Right hindlimb (tissue), 1 donor: ENCODE measurements at regions not wholly inside any gene's neighbourhood (a gene's known extent, or its start where the extent isn't known, plus 50 kb on each side); places are given as distances from the start of the nearest gene placed in this dataset.

Experiments
- DNase-seq: peaks from one replicate; pipeline ENCODE4 v3.0.0-alpha.2; 2018

DNA sequence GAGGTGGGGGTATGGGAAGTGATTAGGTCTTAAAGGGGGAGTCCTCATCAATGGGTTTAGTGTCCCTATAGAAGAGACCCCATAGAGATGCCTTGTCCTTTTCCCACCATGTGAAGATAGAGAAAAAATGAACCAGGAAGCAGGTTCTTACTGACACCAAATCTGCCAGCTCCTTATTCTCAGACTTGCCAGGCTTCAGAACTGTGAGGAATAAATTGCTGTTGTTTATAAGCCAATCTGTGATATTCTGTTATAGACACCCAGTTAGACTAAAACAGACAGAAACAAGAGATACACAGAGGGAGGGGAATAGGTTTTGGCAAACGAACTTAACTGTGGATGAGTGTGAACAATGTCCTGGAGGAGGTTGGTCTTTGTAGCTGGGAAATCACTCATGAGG, 381.4 kb downstream of the ADRA2A start:
- DNase-seq, result no peak

DNA sequence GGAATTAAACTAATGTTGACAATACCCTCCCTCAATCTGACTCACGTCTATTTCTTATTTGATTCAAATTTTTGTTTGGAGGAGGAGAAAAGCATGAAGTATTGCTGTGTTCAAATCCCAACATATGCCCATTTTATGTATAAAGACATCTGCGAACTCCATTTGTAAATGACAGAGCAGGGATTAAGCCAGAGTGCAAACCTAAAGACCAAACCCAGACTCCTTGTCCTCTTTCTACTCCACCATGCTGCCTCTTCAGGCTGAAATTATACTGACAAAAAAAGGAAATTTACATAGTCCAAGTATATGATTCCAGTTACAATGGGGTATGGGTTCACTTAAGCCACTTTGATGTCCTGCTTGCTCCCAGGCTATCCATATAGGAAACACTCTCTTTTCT, 383.1 kb downstream of the ADRA2A start:
- no peak for DNase-seq

DNA sequence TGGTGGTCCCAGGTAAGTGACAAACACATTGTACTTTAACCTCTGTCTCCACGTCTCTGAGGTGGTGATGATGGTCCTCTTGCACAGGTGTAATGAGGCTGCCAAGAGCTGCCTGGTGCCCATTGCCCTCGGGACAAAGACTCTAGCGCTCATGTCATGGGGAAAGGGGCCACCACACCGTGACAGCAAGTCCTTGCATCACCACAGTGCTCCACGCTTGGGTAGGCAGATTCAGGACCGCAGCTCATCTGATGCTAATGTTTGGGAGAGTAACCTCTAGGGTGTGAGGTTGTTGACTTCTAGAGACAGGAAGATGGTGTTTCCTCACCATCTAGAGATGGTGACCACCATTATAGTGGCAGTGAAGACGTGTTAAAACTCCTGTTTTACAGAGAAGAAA, 395.6 kb downstream of the ADRA2A start:
- no peak for DNase-seq

DNA sequence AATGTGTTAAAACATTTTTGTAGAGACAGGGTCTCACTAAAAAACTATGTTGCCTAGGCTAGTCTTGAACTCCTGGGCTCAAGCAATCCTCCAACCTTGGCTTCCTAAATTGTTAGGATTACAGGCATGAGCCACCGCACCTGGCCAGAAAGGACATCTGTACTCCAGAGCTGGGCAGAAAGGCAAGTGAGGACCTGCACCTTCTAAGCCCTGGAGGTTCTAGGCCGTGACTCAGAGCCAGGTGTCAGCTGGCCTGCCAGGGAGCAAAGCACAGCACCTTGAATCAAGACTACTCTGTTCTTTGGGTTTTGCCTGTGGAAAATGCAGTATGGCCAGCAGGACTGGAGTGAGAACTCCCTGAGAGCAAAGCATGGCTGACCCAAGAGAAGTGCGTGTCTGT, 396.5 kb downstream of the ADRA2A start:
- DNase-seq, result no peak

DNA sequence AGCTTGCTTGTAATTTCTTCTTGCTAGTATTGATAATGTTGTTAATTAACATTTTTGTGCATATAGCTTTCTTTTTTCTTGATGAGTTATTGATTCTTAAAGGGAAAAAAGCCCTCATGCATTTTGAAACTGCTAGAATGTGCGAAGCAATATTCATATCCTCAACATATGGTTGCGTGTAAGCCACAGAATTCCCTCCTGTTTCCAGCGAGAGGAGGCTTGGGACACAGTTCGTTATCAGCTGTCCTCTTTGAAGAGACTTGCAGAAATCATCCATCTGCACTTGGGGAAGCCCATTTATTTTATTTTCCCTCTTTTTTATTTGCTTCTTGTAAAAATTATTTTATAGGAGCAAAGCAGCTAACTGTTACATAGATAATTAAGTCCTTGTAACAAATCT, 398.0 kb downstream of the ADRA2A start:
- no peak for DNase-seq

DNA sequence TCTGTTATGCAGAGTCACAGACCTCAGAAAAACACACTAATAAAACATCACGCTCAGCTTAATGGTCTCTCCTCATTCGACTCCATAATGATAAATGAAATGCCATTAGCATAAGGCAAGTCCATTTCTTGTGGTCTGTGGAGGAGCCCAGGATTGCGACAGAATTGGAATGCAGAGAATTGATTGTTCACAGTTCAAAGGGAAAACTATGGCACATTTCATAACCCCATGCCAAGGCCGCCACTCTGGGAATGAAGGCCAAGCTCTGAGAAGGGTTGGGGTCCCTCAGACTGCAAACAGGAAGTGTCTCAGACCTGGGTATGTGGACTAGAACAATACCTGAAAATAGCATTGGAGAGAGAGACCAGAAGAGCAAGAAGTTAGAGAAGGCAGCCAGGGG, 398.9 kb downstream of the ADRA2A start:
- no peak for DNase-seq

DNA sequence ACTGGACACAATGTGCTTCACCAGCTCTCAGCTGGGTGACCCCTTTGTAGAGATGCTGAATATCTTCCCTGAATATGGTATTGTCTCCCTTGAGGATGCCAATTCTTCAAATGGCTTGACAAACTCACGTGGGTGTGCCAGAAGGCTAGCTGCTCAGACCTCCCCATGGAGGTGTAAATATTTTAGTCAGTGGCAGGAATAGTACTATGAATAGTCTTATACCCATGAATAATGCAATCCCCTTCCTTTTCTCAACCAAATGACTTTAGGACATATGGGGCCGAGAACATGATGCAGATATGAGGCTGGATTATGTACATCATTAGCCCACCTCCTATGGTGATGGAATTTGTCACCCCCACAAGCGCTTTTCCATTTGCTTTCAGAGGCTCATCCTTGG, 401.8 kb downstream of the ADRA2A start:
- DNase-seq, result no peak

DNA sequence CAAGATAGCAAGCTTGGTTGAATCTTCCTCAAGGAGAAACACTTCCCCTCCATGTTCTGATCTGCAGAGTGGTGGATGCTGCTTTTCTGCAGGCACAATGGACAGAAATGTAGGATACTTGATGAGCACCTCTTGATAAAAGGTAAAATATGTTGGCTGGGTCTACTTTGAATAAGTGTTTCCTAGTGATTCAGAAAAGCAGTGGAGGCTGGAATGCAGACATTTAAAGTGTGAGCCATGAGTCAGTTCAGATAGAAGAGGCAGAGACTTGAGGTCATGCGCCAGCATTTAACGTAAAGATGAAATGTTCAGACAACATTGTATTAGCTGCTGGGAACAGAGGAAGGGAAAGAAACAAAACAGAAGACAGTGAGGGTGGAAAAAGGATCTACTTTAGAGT, 403.1 kb downstream of the ADRA2A start:
- DNase-seq, result no peak

DNA sequence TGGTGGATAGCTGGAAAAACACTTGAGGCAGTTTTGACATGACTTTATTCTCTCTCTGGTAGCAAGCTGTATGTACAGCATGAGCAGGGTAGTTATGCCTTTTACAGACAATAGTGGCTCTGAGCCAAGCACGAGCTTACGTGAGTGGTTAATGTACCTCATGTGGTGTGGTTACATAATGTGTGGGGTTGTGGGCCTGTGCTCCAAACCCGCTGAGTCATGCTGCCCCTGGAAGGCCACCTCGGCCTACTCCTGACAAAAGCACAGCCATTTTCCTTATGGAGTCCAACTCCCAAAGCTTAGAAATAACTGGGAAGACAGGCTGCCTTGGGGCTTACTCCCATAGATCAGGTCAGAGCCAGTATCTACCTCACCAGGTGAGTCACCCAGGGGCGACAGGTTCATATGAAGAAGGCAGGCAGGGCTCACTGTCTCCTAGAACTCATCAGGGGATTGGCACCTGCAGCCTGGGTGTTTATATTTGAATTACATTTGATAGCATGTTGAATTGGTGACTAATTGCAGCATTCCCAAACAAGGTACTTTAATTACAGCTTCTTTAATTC, 404.5 kb downstream of the ADRA2A start:
- no peak for DNase-seq

DNA sequence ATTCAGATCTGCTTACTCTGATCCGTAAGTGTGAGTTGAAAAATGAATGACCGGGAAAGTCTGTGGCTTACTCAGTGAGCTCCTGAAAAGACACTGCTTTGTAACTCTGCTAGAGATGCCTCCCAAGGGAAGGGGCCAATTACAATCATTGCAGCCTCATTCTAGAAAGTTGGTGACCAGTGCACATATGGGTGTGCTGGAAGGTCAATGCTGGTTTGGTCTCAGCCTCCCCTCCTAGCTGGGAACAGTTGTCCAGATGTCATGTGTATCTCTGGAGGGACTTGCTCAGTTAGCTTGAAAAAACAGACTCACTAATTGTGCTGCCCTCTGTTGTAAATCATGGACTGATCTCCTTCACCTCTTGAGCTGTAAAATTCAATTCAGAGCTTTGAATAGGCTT, 405.0 kb downstream of the ADRA2A start:
- no peak for DNase-seq

DNA sequence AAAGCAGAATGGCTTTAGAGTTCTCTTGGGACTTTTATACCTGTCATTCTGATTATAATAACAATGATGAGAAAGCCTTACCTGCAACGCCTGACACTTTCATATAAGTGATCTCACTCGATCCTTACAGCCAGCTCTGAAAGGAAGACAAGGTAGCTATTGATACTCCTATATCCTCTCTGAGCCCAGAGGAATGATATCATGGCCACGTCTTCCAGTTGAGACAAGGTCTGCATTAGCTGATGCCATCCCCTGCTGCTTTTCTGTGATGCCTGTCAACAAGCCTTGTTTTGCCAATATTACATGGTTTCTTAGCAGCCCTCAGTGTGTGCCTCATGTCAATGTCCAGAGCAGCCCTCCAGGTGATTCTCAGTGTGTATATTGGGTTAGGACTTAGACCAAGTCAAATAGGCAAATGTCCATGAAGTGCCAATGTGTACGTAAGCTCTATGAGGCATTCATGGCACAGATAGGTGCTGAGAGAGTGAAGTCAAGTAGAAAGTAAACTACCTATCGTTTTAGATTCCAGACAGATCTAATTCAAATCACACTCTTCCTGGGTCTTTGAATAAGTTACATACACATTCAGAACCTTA, 405.9 kb downstream of the ADRA2A start:
- no peak for DNase-seq

DNA sequence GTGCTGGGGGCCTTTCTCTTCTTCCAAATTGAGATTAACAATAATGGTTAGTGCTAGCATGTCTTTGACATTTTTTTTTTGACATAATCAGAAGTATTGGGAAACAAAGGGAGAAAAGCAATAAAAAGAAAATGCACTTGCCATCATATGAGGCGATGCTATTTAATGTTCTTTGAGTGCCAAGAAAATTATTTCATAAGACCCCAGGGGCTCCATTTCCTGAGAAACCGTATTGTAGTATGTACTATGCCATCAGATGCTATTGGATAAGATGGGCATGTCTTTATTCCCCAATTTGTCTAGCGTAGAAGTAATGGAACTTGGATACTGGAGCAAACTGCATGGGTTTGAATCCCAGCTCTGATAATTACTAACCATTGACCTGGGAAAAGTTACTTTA, 408.9 kb downstream of the ADRA2A start:
- no peak for DNase-seq

DNA sequence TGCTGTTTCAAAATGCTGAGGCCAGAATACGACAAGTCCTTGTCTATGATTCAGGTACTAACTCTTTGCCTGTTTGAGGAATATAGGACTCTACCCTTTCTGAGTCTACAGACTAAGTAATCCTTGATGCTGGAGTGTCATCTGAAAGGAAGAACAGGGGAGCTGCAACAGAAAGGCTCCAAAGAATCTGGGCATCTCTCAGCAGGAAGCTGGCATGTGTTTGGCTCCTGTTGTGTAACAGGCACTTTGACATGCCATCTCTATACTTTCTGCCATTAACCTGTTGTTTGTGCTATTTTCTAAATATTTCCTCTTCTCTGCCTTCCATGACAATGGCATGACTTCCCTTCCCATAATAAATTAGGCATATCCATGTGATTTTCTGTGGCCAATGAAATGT, 409.5 kb downstream of the ADRA2A start:
- no peak for DNase-seq

DNA sequence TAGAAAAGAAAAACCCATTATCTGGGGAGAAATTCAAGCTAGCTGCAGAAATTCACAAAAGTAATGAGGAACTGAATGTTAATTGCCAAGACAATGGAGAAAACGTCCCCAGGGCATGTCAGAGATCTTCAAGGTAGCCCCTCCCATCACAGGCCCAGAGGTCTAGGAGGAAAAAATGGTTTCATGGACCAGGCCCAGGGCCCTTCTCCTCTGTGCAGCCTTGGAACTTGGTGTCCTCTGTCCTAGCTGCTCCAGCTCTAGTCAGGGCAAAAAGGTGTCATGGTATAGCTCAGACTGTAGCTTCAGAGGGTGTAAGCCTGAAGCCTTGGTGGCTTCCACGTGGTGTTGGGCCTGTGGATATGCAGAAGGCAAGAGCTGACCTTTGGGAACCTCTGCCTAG, 411.8 kb downstream of the ADRA2A start:
- DNase-seq, result no peak

DNA sequence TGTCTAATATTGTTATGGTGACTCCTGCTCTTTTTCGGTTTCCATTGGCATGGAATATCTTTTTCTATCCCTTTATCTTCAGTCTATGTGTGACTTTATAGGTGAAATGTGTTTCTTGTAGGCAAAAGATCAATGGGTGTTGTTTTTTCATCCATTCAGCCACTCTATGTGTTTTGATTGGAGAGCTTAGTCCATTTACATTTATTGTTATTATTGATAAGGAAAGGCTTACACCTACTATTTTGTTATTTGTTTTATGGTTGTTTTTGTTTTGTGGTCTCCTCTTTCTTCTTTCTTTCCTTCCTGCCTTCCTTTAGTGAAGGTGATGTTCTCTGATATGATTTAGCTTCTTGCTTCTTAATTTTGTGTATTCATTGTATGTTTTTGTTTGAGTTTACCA, 414.3 kb downstream of the ADRA2A start:
- no peak for DNase-seq

DNA sequence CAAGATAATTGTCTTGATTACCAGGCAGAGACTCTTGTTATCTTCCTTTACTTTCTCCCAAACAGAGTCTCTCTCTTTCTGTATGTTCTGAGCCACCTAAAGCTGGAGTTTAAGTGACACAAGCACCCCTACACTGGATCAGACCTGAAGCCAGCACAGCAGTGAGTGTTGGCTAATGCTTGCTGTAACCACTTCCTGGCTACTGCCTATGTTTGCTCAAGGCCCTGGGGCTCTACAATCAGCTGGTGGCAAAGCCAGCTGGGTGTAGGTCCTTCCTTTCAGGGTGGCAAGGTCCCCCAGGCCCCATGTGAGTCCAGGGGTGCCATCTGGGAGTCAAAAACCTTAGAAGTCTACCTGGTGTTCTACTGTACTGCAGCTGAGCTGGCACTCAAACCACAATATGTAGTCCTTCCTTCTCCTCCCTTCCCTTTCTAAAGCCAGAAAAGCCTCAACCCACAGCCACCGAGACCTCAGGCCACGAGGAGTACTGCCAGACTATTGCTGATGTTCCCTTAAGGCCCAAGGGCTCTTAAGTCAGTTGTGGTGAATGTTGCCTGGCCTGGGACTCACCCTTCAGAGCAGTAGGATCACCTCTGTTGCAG, 416.3 kb downstream of the ADRA2A start:
- DNase-seq, result no peak

DNA sequence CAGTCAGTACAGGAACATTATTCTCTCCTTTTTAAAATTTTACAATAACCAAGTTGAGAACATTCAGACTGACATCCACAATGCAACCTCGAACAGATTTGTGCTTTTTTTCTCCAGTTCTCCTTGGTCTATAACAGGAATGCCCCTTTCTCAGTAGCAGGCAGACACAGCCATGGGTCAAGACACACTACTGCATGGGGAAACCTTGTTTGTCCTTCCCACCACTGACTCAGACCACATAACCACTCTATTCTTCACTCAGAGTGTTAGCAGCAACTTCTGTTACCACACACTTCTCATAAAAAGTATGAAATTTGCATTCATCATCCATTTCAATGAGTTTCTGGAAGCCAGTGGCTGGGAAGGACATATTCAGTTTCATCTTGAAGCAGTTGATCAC, 421.7 kb downstream of the ADRA2A start:
- no peak for DNase-seq

DNA sequence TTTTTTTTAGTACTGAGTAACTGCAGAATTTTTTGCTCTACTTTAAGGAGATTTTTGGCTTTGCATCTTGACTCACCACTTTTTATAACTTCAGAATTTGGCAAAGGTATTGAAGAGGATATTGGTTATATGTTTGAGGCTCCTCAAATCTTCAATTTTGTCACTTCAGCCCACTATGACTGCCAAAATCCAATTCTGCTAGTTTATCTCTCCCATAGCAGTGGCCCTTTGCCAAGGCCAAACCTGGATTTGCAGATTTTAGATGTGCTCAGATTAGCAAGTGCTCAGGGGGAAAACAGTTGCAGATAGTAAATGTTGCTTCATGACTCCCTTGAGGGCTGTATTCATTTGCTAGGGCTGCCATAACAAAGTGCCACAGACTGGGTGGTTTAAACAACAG, 427.5 kb downstream of the ADRA2A start:
- no peak for DNase-seq

DNA sequence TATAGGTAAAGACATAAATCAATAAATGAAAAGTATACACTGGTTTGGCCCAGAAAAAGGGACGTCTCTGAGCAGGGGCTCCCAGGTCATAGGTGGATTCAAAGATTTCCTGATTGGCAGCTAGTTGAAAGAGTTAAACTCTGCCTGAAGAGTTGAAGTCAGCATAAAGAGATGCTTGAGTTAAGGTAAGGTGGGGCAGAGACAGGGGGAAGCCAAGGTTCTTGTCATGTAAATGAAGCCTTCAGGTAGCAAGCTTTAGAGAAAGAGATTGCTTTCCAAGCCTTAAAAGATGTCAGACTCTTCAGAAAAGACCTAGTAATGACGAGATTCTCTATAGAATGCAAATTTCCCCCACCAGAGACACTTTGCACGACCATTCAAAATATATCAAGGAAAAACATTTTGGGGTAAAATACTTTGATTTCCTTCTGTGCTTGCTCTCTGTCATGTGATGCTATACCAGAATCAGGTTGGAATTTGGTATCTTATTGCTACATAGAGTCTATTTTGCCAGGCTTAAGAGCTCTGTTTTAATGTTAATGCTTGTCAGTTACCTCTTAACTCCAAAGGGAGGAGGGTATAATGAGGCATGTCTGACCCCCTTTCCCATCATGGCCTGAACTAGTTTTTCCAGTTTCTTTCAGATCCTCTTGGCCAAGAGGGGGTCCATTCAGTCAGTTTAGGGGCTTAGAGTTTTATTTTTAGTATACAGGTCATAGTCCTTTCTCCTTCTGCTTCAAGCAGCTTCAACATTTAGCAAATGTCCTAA, 429.6 kb downstream of the ADRA2A start:
- no peak for DNase-seq

DNA sequence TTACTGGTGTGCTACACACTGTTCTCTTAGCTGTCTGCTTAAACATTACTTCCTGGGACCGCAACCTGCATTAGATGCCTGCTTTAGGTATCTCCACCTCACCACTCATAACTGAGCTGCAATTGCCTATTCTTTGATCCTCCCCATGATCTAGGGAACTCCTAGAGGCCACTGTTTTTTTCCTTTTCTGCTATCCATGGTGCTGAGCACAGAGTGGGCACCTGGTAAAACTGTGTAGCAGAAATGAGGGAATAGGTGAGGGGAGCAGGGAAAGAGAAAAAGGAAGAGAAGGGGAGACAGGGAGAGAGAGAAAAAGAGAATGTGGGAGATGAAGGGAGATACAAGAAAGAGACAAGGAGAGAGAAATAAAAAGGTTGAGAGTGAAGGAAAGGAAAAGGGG, 434.9 kb downstream of the ADRA2A start:
- DNase-seq, result no peak

DNA sequence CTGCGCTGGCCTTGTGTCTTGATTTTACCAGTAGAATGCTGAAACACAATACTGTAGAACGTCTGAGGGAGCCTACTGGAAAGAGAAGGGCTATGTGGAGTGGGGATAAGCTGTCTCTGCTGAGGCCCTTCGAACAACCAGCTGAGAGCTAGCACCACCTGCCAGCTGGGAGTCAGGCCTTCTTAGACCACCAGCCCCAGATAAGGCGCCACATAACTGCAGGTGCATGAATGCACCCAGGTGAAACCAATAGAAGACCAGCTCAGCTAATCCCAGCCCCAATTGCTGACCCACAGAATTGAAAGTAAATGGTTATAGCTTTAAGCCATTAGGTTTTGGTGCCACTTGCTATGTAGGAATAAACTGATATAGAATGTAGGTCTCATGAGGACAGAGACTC, 438.4 kb downstream of the ADRA2A start:
- no peak for DNase-seq

DNA sequence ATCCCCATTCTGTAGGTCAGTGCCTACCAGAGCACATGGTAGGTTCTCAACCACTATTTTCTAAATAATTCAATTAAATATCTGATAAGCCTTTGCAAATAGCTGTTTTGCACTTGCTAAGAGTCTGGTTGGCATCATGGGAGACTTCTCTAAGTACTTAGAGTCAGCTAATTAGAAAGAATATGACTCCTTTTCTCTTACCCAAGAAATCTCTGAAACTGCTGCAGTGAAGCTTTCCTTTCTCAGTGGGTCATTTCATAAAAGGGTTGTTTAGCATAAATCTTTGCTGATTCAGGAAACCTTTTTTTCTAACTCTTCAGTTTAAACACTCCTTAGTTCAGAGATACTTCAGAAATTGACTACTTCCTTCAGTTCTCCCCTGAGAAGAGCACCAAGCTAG, 438.9 kb downstream of the ADRA2A start:
- DNase-seq, result no peak

DNA sequence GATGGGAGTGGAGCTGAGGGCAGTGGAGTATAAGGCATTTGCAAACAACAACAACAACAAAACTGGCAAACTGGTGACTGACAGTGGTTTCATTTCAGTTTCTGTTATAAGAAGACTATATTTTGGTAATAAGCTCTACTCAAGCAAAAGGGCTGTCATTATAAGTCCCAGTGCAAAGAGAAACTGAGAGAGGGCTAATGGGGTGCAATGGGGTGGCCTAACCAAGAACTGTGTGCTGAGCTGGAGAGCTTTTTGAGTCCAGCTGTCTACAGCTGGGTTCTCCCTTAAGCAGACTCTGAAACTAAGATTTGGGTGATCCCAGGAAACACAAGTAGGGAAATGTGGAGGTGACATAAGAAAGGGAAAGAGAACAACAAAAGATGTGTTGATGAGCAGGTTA, 439.3 kb downstream of the ADRA2A start:
- no peak for DNase-seq

DNA sequence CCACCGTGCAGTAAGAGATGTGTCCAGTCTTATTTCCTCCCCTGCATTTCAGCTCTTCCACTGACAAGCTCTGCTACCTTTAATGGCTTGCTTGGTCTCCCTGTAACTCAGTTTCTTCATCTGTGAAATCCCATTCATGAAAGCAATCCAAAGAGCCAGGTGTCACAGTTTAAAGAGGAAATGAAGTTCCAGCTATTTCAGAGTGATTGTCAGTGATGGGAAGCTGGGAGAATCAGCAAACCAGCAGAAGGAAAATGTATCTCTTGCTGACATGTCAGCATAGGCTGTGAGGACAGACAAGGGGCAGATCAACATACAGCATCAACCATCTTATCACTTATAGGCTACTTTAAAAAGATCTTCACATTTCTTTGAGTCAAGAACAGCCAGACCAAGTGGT, 445.3 kb downstream of the ADRA2A start:
- no peak for DNase-seq
